Astrocyte of the spinal cord (primary cell): ENCODE measurements at regions not wholly inside any gene's neighbourhood (a gene's known extent, or its start where the extent isn't known, plus 50 kb on each side); places are given as distances from the start of the nearest gene placed in this dataset.

Experiments used
- DNase-seq: peaks from one replicate; pipeline ENCODE4 v3.0.0; 2011; ENCODE audit warnings: low read depth, low spot score
- H3K4me3 ChIP-seq: 2 replicates; pipeline ENCODE4 v1.5.1; 2011; ENCODE audit warnings: low read depth, mild to moderate bottlenecking, low read length, moderate library complexity
- in situ Hi-C: cut with HindIII; loops from 2 replicates; pipeline ENCODE4 v1.10.0; 2017; ENCODE audit warnings: low sequenced_read_pairs
- TF ChIP-seq, protein P1 (sequence below): IDR thresholded peaks from 2 replicates; pipeline ENCODE4 v1.5.1; 2012; ENCODE audit warnings: low read depth, mild to moderate bottlenecking, low read length, inconsistent platforms

DNA sequence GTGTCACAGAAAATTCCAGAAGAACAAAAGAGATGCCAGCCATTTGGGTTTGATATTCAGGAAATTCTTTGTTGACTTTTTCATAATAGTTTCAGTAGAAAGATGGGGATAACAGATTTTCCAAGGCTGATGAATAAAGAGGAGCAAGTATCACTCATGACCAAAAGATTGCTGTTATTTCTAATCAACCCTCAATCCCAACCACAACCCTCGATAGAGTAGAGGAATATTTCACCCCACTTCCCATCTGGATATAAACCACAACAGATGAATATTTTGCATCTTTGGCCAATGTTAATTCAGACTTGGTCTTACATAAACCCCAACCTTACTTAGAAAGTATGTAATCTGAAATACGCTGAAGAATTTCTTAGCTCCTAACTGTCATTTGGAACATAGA lies 232.4 kb downstream of the SEC16B start:
- TF ChIP-seq, protein P1, sequence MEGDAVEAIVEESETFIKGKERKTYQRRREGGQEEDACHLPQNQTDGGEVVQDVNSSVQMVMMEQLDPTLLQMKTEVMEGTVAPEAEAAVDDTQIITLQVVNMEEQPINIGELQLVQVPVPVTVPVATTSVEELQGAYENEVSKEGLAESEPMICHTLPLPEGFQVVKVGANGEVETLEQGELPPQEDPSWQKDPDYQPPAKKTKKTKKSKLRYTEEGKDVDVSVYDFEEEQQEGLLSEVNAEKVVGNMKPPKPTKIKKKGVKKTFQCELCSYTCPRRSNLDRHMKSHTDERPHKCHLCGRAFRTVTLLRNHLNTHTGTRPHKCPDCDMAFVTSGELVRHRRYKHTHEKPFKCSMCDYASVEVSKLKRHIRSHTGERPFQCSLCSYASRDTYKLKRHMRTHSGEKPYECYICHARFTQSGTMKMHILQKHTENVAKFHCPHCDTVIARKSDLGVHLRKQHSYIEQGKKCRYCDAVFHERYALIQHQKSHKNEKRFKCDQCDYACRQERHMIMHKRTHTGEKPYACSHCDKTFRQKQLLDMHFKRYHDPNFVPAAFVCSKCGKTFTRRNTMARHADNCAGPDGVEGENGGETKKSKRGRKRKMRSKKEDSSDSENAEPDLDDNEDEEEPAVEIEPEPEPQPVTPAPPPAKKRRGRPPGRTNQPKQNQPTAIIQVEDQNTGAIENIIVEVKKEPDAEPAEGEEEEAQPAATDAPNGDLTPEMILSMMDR: no peak
- H3K4me3 ChIP-seq: no peak overlapping the region
- in situ Hi-C loops: no loop called here
- DNase-seq: no peak

DNA sequence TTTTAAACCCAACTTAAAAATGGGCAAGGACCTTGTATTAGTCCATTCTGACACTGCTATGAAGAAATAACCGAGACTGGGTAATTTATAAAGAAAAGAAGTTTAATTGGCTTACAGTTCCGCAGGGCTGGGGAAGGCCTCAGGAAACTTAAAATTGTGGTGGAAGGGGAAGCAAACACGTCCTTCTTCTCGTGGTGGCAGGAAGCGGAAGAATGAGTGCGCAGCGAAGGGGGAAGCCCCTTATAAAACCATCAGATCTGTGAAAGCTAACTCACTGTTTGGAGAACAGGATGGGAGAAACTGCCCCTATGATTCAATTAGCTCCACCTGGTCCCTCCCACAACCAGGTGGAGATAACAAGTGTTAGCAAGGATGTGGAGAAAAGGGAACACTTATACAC lies 237.7 kb downstream of the SEC16B start:
- TF ChIP-seq, protein P1: no peak
- DNase-seq: no peak
- in situ Hi-C loops: no loop called here
- H3K4me3 ChIP-seq: no peak overlapping the region

DNA sequence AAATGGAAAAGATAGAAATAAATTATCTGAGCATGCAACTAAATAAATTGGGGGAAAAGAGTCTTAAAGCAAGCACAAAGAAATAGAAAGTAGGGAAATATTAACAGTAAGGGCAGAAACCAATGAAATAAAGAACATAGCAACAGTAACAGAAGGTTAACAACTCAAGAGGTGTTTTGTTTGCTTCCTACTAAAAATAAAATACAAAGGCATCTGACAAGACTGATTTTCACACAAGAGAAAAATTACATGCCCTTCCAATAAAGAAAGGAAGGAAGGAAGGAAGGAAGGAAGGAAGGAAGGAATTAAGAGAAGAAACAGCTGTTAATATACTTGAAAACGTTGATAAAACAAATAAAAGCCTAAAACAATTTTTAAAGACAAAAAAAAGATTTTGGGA lies 240.2 kb downstream of the SEC16B start:
- in situ Hi-C loops: no loop called here
- TF ChIP-seq, protein P1: no peak

DNA sequence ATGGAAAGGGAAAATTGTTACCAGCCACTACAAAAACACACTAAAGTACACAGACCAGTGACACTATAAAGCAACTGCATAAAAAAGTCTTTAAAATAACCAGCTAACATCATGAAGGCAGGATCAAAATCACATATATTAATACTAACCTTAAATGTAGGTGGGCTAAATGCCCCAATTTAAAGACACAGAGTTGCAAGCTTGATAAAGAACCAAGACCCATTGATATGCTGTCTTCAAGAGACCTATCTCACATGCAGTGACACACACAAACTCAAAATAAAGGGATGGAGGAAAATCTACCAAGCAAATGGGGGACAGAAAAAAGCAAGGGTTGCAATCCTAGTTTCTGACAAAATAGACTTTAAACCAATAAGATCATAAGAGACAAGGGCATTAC lies 246.3 kb downstream of the SEC16B start:
- H3K4me3 ChIP-seq: no peak overlapping the region
- TF ChIP-seq, protein P1: no peak
- DNase-seq: no peak
- in situ Hi-C loops: no loop called here

More for the DNA sequence above, 240.2 kb downstream of the SEC16B start:
- no peak overlapping the region for H3K4me3 ChIP-seq
- no peak for DNase-seq

DNA sequence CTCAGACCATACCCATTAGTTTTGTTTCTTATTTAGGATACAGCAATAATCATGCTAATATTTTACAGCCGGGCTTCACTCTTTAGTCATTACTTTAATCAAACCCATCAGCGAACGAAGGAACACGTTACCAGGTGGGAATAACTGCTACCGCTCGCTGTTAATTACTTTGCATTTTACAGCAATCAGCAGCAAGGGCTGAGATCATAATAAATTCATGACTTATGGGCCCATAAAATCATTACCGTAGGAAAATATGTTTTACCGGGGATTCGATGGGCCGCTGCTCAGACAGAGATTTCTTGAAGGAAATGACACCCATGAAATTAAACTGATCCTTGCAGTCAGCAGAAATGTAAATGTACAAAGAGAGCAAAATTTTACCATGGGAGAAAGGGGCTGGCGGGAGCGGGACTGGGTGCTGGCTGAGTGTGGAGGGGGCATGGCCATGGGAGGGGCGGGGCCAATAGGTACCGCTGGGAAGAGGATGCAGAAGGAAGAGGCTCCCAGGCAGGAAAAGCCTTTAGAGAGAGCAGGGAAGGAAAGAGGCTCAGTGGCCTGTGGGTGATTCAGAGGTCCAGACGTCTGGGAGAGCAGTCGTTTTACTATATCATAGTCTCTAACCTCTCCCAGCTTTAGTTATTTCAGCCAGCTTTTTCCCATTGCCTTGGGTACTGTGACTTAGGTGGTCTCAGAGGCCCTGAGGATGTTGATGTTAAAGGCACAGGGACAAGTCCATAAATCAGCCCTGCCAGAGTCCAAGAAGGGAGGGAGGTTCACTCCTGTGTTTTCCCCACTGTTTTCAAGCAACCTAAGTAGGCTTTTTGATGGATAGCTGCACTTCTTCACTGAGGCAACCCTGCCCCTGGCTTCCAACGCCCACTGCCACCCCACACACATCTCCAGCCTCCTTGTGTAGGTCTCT lies 258.9 kb downstream of the SEC16B start:
- TF ChIP-seq, protein P1: no peak
- H3K4me3 ChIP-seq: no peak overlapping the region
- in situ Hi-C loops: no loop called here
- DNase-seq: no peak

DNA sequence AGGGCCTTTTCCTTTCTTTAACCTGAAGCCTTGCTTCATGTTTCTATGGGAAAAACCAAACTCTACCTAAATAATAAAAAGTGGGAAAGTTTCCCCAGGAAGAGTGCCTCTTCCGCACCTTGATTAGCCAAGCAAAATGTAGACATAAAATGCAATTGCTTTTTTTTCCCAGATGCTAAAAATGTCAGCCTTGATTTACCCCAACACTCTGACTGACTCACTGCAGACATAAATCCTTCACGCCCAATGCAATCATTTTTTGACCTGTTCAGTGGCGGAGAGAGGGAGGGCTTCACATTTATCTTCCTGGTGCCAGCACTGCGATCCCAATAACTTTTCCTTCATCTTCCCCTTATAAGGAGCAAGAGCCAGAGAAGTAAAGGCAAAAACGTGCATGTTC lies 261.5 kb downstream of the SEC16B start:
- no peak overlapping the region for H3K4me3 ChIP-seq
- no peak for DNase-seq
- TF ChIP-seq, protein P1: no peak
- in situ Hi-C loops: no loop called here
